NB4 (cell line): ENCODE measurements at regions not wholly inside any gene's neighbourhood (a gene's known extent, or its start where the extent isn't known, plus 50 kb on each side); places are given as distances from the start of the nearest gene placed in this dataset.

Source experiments
- POLR2A ChIP-seq: IDR thresholded peaks from 2 replicates; pipeline ENCODE4 v1.6.1; 2011; ENCODE audit warnings: mild to moderate bottlenecking; ENCODE audit not compliant: insufficient read length; ENCODE audit errors: extremely low read depth
- TF ChIP-seq, protein P1 (sequence below): IDR thresholded peaks from one replicate; pipeline ENCODE4 v1.5.1; 2012; ENCODE audit warnings: low read depth, low read length

DNA sequence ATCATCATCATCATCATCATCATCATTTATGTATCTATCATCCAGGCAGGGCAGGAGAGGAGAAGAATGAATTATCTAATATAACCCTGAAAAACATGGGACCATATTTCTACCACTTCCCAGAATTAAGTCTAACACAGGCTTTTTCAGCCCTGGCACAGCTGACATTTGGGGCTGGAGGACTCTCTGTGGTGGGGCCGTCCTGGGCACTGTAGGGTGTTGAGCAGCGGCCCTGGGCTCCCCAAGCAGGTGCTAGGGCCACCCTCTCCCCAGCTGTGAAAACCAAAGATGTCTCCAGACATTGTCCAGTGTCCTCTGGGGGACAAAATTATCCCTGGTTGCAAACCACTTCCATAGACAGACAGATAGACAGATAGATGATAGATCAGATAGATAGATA is 288.4 kb downstream of the CRLF2 start:
- TF ChIP-seq, protein P1, sequence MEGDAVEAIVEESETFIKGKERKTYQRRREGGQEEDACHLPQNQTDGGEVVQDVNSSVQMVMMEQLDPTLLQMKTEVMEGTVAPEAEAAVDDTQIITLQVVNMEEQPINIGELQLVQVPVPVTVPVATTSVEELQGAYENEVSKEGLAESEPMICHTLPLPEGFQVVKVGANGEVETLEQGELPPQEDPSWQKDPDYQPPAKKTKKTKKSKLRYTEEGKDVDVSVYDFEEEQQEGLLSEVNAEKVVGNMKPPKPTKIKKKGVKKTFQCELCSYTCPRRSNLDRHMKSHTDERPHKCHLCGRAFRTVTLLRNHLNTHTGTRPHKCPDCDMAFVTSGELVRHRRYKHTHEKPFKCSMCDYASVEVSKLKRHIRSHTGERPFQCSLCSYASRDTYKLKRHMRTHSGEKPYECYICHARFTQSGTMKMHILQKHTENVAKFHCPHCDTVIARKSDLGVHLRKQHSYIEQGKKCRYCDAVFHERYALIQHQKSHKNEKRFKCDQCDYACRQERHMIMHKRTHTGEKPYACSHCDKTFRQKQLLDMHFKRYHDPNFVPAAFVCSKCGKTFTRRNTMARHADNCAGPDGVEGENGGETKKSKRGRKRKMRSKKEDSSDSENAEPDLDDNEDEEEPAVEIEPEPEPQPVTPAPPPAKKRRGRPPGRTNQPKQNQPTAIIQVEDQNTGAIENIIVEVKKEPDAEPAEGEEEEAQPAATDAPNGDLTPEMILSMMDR = no peak
- no peak for TF ChIP-seq POLR2A
